Fibroblast of lung (primary cell): ENCODE measurements at regions not wholly inside any gene's neighbourhood (a gene's known extent, or its start where the extent isn't known, plus 50 kb on each side); places are given as distances from the start of the nearest gene placed in this dataset.
"Not testable (repeated sequence)": the region's sequence is repeated elsewhere in the genome, so short reads cannot be mapped to it uniquely, and the experiment has no call there.

Source experiments
- DNase-seq, 2 donors: peaks; one replicate each; pipeline versions ENCODE4 v3.0.0 to v3.0.0-alpha.2; 2010; ENCODE audit warnings: low read depth in 2 of 2
- H2AFZ ChIP-seq: 2 replicates; pipeline ENCODE4 v1.5.1; 2012; ENCODE audit warnings: low read length, control low read depth, inconsistent platforms
- H3K27ac ChIP-seq: 2 replicates; pipeline ENCODE4 v1.5.1; 2011; ENCODE audit warnings: low read length, control low read depth; ENCODE audit not compliant: insufficient read depth
- H3K27me3 ChIP-seq: 2 replicates; pipeline ENCODE4 v1.5.1; 2011; ENCODE audit warnings: mild to moderate bottlenecking, low read length; ENCODE audit not compliant: control insufficient read depth, insufficient read depth
- H3K36me3 ChIP-seq: 2 replicates; pipeline ENCODE4 v1.5.1; 2011; ENCODE audit warnings: low read length; ENCODE audit not compliant: control insufficient read depth, insufficient read depth
- H3K4me1 ChIP-seq: 2 replicates; pipeline ENCODE4 v1.5.1; 2011; ENCODE audit warnings: low read length; ENCODE audit not compliant: control insufficient read depth, insufficient read depth; ENCODE audit errors: extremely low read depth
- H3K4me2 ChIP-seq: 2 replicates; pipeline ENCODE4 v1.5.1; 2011; ENCODE audit warnings: low read length, control low read depth; ENCODE audit not compliant: insufficient read depth; ENCODE audit errors: extremely low read depth
- H3K4me3 ChIP-seq, 4 experiments: fragments of 200-600 bp in 1 of 4; sonication (generic) in 1 of 4; replicated peaks in 1 of 4; 2 replicates each; pipeline ENCODE4 v1.5.1; 2011 to 2016; ENCODE audit warnings: low read length in 4 of 4, low read depth in 3 of 4, mild to moderate bottlenecking in 3 of 4, control low read depth in 2 of 4, inconsistent platforms in 1 of 4, mixed read lengths in 1 of 4; ENCODE audit not compliant: insufficient read depth in 1 of 4; ENCODE audit errors: control extremely low read depth in 1 of 4
- H3K79me2 ChIP-seq: 2 replicates; pipeline ENCODE4 v1.5.1; 2012; ENCODE audit warnings: mild to moderate bottlenecking, low read length, inconsistent platforms; ENCODE audit not compliant: control insufficient read depth, insufficient read depth
- H3K9ac ChIP-seq: 2 replicates; pipeline ENCODE4 v1.5.1; 2011; ENCODE audit warnings: mild to moderate bottlenecking, low read length, control low read depth; ENCODE audit not compliant: insufficient read depth
- H3K9me3 ChIP-seq: 2 replicates; pipeline ENCODE4 v1.5.1; 2012; ENCODE audit warnings: low read depth, low read length; ENCODE audit not compliant: control insufficient read depth, insufficient read depth
- H4K20me1 ChIP-seq: 2 replicates; pipeline ENCODE4 v1.5.1; 2011; ENCODE audit warnings: low read length; ENCODE audit not compliant: control insufficient read depth, insufficient read depth; ENCODE audit errors: extremely low read depth
- CTCF ChIP-seq, 2 donors: IDR thresholded peaks in 1 of 2; conservative IDR thresholded peaks in 1 of 2; 1 replicate in 1 of 2; 2 replicates in 1 of 2; pipeline ENCODE4 v1.5.1; 2011 to 2012; ENCODE audit warnings: low read length in 2 of 2, control low read depth in 1 of 2, inconsistent platforms in 1 of 2, low read depth in 1 of 2, mild to moderate bottlenecking in 1 of 2
- EZH2 ChIP-seq: IDR thresholded peaks from 2 replicates; pipeline ENCODE4 v1.5.1; 2012; ENCODE audit warnings: low read length, control low read depth, mild to moderate bottlenecking; ENCODE audit errors: missing control alignments

- no peak for TF ChIP-seq CTCF (conservative IDR thresholded peaks at IDR 0.05 in 1 of 2, IDR thresholded peaks at IDR 0.05 in 1 of 2; ENCODE audit: low read depth in 1 of 2, low read length in 2 of 2)
- H3K9me3 ChIP-seq: no peaks in the 10 kb centered on the region
- H3K36me3 ChIP-seq: no peaks in the 10 kb centered on the region
- no peaks in the 10 kb centered on the region for H3K27me3 ChIP-seq
- no peaks in the 10 kb centered on the region for H3K79me2 ChIP-seq
- H4K20me1 ChIP-seq: no peaks in the 10 kb centered on the region
- DNase-seq: no peak
- H3K27ac ChIP-seq: no peak overlapping the region
- H3K4me1 ChIP-seq: no peaks in the 10 kb centered on the region
- no peak overlapping the region for H3K4me3 ChIP-seq
- H3K4me2 ChIP-seq: no peak overlapping the region
- H3K9ac ChIP-seq: no peak overlapping the region
- H2AFZ ChIP-seq: no peak overlapping the region
Measured at GRCh38 chr4:11647433-11647832, 218.7 kb upstream of the HS3ST1 start.

DNA sequence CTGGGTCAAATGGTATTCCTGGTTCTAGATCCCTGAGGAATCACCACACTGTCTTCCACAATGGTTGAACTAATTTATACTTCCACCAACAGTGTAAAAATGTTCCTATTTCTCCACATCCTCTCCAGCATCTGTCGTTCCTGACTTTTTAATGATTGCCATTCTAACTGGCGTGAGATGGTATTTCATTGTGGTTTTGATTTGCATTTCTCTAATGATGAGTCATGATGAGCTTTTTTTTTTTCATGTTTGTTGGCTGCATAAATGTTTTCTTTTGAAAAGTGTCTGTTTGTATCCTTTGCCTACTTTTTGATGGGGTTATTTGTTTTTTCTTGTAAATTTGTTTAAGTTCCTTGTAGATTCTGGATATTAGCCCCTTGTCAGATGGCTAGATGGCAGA is 214.4 kb upstream of the HS3ST1 start:
- not testable (repeated sequence) for H3K27ac ChIP-seq, H3K27me3 ChIP-seq, H3K4me1 ChIP-seq, H3K4me2 ChIP-seq, H4K20me1 ChIP-seq, H3K9ac ChIP-seq, H3K4me3 ChIP-seq, H3K79me2 ChIP-seq, H3K36me3 ChIP-seq, H2AFZ ChIP-seq, H3K9me3 ChIP-seq
- DNase-seq: peak; percentile 30 to 47

- Histone ChIP-seq H3K79me2 (no peaks in the 10 kb centered on the region), H3K4me2 (no peak overlapping the region), H3K36me3 (no peaks in the 10 kb centered on the region), H4K20me1 (no peaks in the 10 kb centered on the region), H3K4me3 (no peak overlapping the region), H3K9me3 (no peaks in the 10 kb centered on the region), H3K4me1 (no peaks in the 10 kb centered on the region), H3K9ac (no peak overlapping the region), H2AFZ (no peak overlapping the region), H3K27ac (no peak overlapping the region), H3K27me3 (no peaks in the 10 kb centered on the region)
- TF ChIP-seq CTCF (conservative IDR thresholded peaks at IDR 0.05 in 1 of 2, IDR thresholded peaks at IDR 0.05 in 1 of 2; ENCODE audit: low read depth in 1 of 2, low read length in 2 of 2) (no peak), EZH2 (no peak)
- DNase-seq: no peak
Measured at GRCh38 chr4:11640584-11640983, 211.9 kb upstream of the HS3ST1 start.

GRCh38 chr4:11636551-11636950 is 207.9 kb upstream of the HS3ST1 start:
- Histone ChIP-seq H3K27me3 (no peaks in the 10 kb centered on the region), H3K9ac (no peak overlapping the region), H3K4me3 (no peak overlapping the region), H3K36me3 (no peaks in the 10 kb centered on the region), H3K79me2 (no peaks in the 10 kb centered on the region), H3K4me1 (no peaks in the 10 kb centered on the region), H3K27ac (no peak overlapping the region), H4K20me1 (no peaks in the 10 kb centered on the region), H3K9me3 (no peaks in the 10 kb centered on the region), H3K4me2 (no peak overlapping the region), H2AFZ (no peak overlapping the region)
- DNase-seq: no peak
- no peak for TF ChIP-seq EZH2
- no peak for TF ChIP-seq CTCF (conservative IDR thresholded peaks at IDR 0.05 in 1 of 2, IDR thresholded peaks at IDR 0.05 in 1 of 2; ENCODE audit: low read depth in 1 of 2, low read length in 2 of 2)
